ENCODE measurements at regions not wholly inside any gene's neighbourhood (a gene's known extent, or its start where the extent isn't known, plus 50 kb on each side); places are given as distances from the start of the nearest gene placed in this dataset.

GRCh38 chr5:2166306-2166978 lies 283.7 kb upstream of the IRX4 start:
- CTCF ChIA-PET, result no interaction called here
- H3K4me1 Mint-ChIP-seq, result no peaks in the 10 kb centered on the region
- no peaks in the 10 kb centered on the region for H3K9me3 Mint-ChIP-seq
- H3K4me3 Mint-ChIP-seq, result no peak overlapping the region
- no peaks in the 10 kb centered on the region for H3K36me3 Mint-ChIP-seq (ENCODE audit: low read depth)
- POLR2A ChIA-PET, result no interaction called here
- no peak for DNase-seq
- H3K27ac Mint-ChIP-seq, result no peak overlapping the region
- H3K27me3 Mint-ChIP-seq, result peaks cover 2% of the 10 kb centered on the region

- ChIA-PET CTCF (no interaction called here), POLR2A (no interaction called here)
- no peak overlapping the region for H3K4me3 Mint-ChIP-seq
- no peak for DNase-seq
- peaks cover 2% of the 10 kb centered on the region for H3K27me3 Mint-ChIP-seq
- H3K4me1 Mint-ChIP-seq, result no peaks in the 10 kb centered on the region
- H3K27ac Mint-ChIP-seq, result no peak overlapping the region
- no peaks in the 10 kb centered on the region for H3K9me3 Mint-ChIP-seq
- no peaks in the 10 kb centered on the region for H3K36me3 Mint-ChIP-seq (ENCODE audit: low read depth)
Measured at GRCh38 chr5:2165615-2166305, 283.0 kb upstream of the IRX4 start.

GRCh38 chr5:2165203-2165602 lies 282.5 kb upstream of the IRX4 start:
- ChIA-PET POLR2A (no interaction called here), CTCF (no interaction called here)
- Mint-ChIP-seq H3K4me3 (no peak overlapping the region), H3K4me1 (no peaks in the 10 kb centered on the region), H3K9me3 (no peaks in the 10 kb centered on the region), H3K36me3 (ENCODE audit: low read depth) (no peaks in the 10 kb centered on the region), H3K27me3 (peaks cover 2% of the 10 kb centered on the region), H3K27ac (no peak overlapping the region)
- DNase-seq, result no peak

- POLR2A ChIA-PET, result no interaction called here
- H3K4me3 Mint-ChIP-seq, result no peak overlapping the region
- H3K27me3 Mint-ChIP-seq, result peaks cover 2% of the 10 kb centered on the region
- H3K27ac Mint-ChIP-seq, result no peak overlapping the region
- no peak for DNase-seq
- H3K4me1 Mint-ChIP-seq, result no peaks in the 10 kb centered on the region
- no peaks in the 10 kb centered on the region for H3K36me3 Mint-ChIP-seq (ENCODE audit: low read depth)
- CTCF ChIA-PET, result no interaction called here
- H3K9me3 Mint-ChIP-seq, result no peaks in the 10 kb centered on the region
Measured at GRCh38 chr5:2164586-2164985, 281.9 kb upstream of the IRX4 start.

GRCh38 chr5:2163940-2164490 lies 281.3 kb upstream of the IRX4 start:
- ChIA-PET POLR2A (no interaction called here), CTCF (no interaction called here)
- Mint-ChIP-seq H3K27ac (no peak overlapping the region), H3K36me3 (ENCODE audit: low read depth) (no peaks in the 10 kb centered on the region), H3K27me3 (peaks cover 2% of the 10 kb centered on the region), H3K9me3 (no peaks in the 10 kb centered on the region), H3K4me1 (no peaks in the 10 kb centered on the region), H3K4me3 (no peak overlapping the region)
- DNase-seq, result no peak

GRCh38 chr5:2163060-2163856 lies 280.5 kb upstream of the IRX4 start:
- H3K27me3 Mint-ChIP-seq, result peaks cover 2% of the 10 kb centered on the region
- H3K9me3 Mint-ChIP-seq, result no peaks in the 10 kb centered on the region
- POLR2A ChIA-PET, result no interaction called here
- CTCF ChIA-PET, result no interaction called here
- DNase-seq, result no peak
- no peaks in the 10 kb centered on the region for H3K36me3 Mint-ChIP-seq (ENCODE audit: low read depth)
- H3K4me3 Mint-ChIP-seq, result no peak overlapping the region
- no peaks in the 10 kb centered on the region for H3K4me1 Mint-ChIP-seq
- no peak overlapping the region for H3K27ac Mint-ChIP-seq

- H3K27me3 Mint-ChIP-seq, result peaks cover 2% of the 10 kb centered on the region
- H3K4me3 Mint-ChIP-seq, result no peak overlapping the region
- DNase-seq, result no peak
- H3K27ac Mint-ChIP-seq, result no peak overlapping the region
- no peaks in the 10 kb centered on the region for H3K4me1 Mint-ChIP-seq
- POLR2A ChIA-PET, result no interaction called here
- no peaks in the 10 kb centered on the region for H3K36me3 Mint-ChIP-seq (ENCODE audit: low read depth)
- CTCF ChIA-PET, result no interaction called here
- no peaks in the 10 kb centered on the region for H3K9me3 Mint-ChIP-seq
Measured at GRCh38 chr5:2160811-2161210, 278.1 kb upstream of the IRX4 start.

GRCh38 chr5:2158767-2159166 lies 276.0 kb upstream of the IRX4 start:
- H3K4me3 Mint-ChIP-seq, result no peak overlapping the region
- ChIA-PET CTCF (no interaction called here), POLR2A (no interaction called here)
- H3K27me3 Mint-ChIP-seq, result peaks cover 2% of the 10 kb centered on the region
- no peak overlapping the region for H3K27ac Mint-ChIP-seq
- DNase-seq, result no peak
- H3K9me3 Mint-ChIP-seq, result no peaks in the 10 kb centered on the region
- H3K4me1 Mint-ChIP-seq, result no peaks in the 10 kb centered on the region
- no peaks in the 10 kb centered on the region for H3K36me3 Mint-ChIP-seq (ENCODE audit: low read depth)

- POLR2A ChIA-PET, result no interaction called here
- no peaks in the 10 kb centered on the region for H3K9me3 Mint-ChIP-seq
- H3K4me1 Mint-ChIP-seq, result no peaks in the 10 kb centered on the region
- H3K4me3 Mint-ChIP-seq, result no peak overlapping the region
- H3K36me3 Mint-ChIP-seq (ENCODE audit: low read depth), result no peaks in the 10 kb centered on the region
- H3K27me3 Mint-ChIP-seq, result peaks cover 2% of the 10 kb centered on the region
- CTCF ChIA-PET, result interaction anchor here (0.5 kb wide), 1 partner anchor 431 kb away, joined by 3 read pairs; no protein-coding TSS in a partner anchor
- no peak overlapping the region for H3K27ac Mint-ChIP-seq
- DNase-seq, result no peak
Measured at GRCh38 chr5:2158109-2158508, 275.4 kb upstream of the IRX4 start.

GRCh38 chr5:2157372-2157771 lies 274.6 kb upstream of the IRX4 start:
- Mint-ChIP-seq H3K4me1 (no peaks in the 10 kb centered on the region), H3K4me3 (no peak overlapping the region), H3K36me3 (ENCODE audit: low read depth) (no peaks in the 10 kb centered on the region), H3K27me3 (peaks cover under 1% of the 10 kb centered on the region), H3K27ac (no peak overlapping the region), H3K9me3 (no peaks in the 10 kb centered on the region)
- CTCF ChIA-PET, result no interaction called here
- POLR2A ChIA-PET, result no interaction called here
- no peak for DNase-seq

- Mint-ChIP-seq H3K9me3 (no peaks in the 10 kb centered on the region), H3K4me3 (no peak overlapping the region), H3K4me1 (no peaks in the 10 kb centered on the region), H3K27me3 (no peaks in the 10 kb centered on the region), H3K27ac (no peak overlapping the region), H3K36me3 (ENCODE audit: low read depth) (no peaks in the 10 kb centered on the region)
- POLR2A ChIA-PET, result no interaction called here
- CTCF ChIA-PET, result no interaction called here
- DNase-seq, result no peak
Measured at GRCh38 chr5:2156358-2157059, 273.8 kb upstream of the IRX4 start.

- Mint-ChIP-seq H3K27ac (no peak overlapping the region), H3K27me3 (no peaks in the 10 kb centered on the region)
- POLR2A ChIA-PET, result no interaction called here
Measured at GRCh38 chr5:2155556-2155955, 272.8 kb upstream of the IRX4 start.

GRCh38 chr5:2153802-2154201 lies 271.1 kb upstream of the IRX4 start:
- Mint-ChIP-seq H3K4me1 (no peaks in the 10 kb centered on the region), H3K27ac (no peak overlapping the region), H3K4me3 (no peak overlapping the region), H3K9me3 (no peaks in the 10 kb centered on the region), H3K36me3 (ENCODE audit: low read depth) (no peaks in the 10 kb centered on the region), H3K27me3 (no peaks in the 10 kb centered on the region)
- no peak for DNase-seq
- ChIA-PET CTCF (no interaction called here), POLR2A (no interaction called here)

More at GRCh38 chr5:2155556-2155955, 272.8 kb upstream of the IRX4 start:
- Mint-ChIP-seq H3K4me1 (no peaks in the 10 kb centered on the region), H3K36me3 (ENCODE audit: low read depth) (no peaks in the 10 kb centered on the region), H3K4me3 (no peak overlapping the region), H3K9me3 (no peaks in the 10 kb centered on the region)
- DNase-seq, result no peak
- CTCF ChIA-PET, result no interaction called here
